NB4 (cell line): ENCODE measurements at regions not wholly inside any gene's neighbourhood (a gene's known extent, or its start where the extent isn't known, plus 50 kb on each side); places are given as distances from the start of the nearest gene placed in this dataset.

Experiments
- CTCF ChIP-seq: IDR thresholded peaks from one replicate; pipeline ENCODE4 v1.5.1; 2012; ENCODE audit warnings: low read depth, low read length
- POLR2A ChIP-seq: IDR thresholded peaks from 2 replicates; pipeline ENCODE4 v1.6.1; 2011; ENCODE audit warnings: mild to moderate bottlenecking; ENCODE audit not compliant: insufficient read length; ENCODE audit errors: extremely low read depth

DNA sequence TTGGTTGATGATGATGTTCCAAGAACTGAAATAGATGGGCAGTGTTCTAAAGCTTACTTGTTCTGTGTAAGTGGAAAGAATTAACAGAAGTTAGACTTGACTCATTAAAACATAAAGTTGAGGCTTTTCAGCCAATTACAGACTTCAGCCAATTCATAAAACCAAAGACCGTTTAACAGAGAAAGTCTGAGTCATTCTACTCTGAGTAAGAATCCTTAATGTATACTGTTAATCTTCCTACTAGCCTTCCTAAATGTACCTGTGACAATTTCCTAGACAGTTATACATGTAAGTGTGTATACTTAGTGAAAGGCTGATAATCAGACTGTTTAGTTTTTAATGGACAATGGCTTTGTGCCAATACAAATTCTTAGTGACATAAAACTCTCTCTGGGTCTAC, 681.0 kb downstream of the RPL10L start:
- TF ChIP-seq POLR2A = no peak
- TF ChIP-seq CTCF = no peak
